WTC11 (cell line): ENCODE measurements at regions not wholly inside any gene's neighbourhood (a gene's known extent, or its start where the extent isn't known, plus 50 kb on each side); places are given as distances from the start of the nearest gene placed in this dataset.

ENCODE experiments used
- ELF4 ChIP-seq: sonication (generic); formaldehyde crosslinking; IDR thresholded peaks from 2 replicates; pipeline ENCODE4 v1.8.1; 2022; ENCODE audit warnings: low read depth, mild to moderate bottlenecking, moderate library complexity, missing genetic modification reagents
- ETV6 ChIP-seq: sonication (generic); formaldehyde crosslinking; IDR thresholded peaks from 2 replicates; pipeline ENCODE4 v1.8.1; 2022; ENCODE audit warnings: mild to moderate bottlenecking, missing genetic modification reagents
- JUN ChIP-seq: sonication (generic); formaldehyde crosslinking; IDR thresholded peaks from 2 replicates; pipeline ENCODE4 v1.8.0; 2023; ENCODE audit warnings: mild to moderate bottlenecking, missing genetic modification reagents
- NR1H2 ChIP-seq: sonication (generic); formaldehyde crosslinking; IDR thresholded peaks from 2 replicates; pipeline ENCODE4 v1.9.0; 2021; ENCODE audit warnings: mild to moderate bottlenecking, moderate library complexity, missing genetic modification reagents
- SP1 ChIP-seq: sonication (generic); formaldehyde crosslinking; conservative IDR thresholded peaks from 2 replicates; pipeline ENCODE4 v1.8.1; 2022; ENCODE audit warnings: missing genetic modification reagents
- TCF7 ChIP-seq: sonication (generic); formaldehyde crosslinking; IDR thresholded peaks from 2 replicates; pipeline ENCODE4 v1.8.0; 2022; ENCODE audit warnings: mild to moderate bottlenecking, low read depth, missing genetic modification reagents, moderate library complexity
- TEAD4 ChIP-seq: sonication (generic); formaldehyde crosslinking; IDR thresholded peaks from 2 replicates; pipeline ENCODE4 v1.8.0; 2022; ENCODE audit warnings: mild to moderate bottlenecking, missing genetic modification reagents
- ZNF232 ChIP-seq: sonication (generic); formaldehyde crosslinking; IDR thresholded peaks from 2 replicates; pipeline ENCODE4 v1.8.0; 2022; ENCODE audit warnings: mild to moderate bottlenecking, missing genetic modification reagents
- TF ChIP-seq, protein P1 (sequence below): sonication (generic); formaldehyde crosslinking; IDR thresholded peaks from 2 replicates; pipeline ENCODE4 v1.8.0; 2022; ENCODE audit warnings: mild to moderate bottlenecking, missing genetic modification reagents
- TF ChIP-seq, protein P2 (sequence below): fragments of 200-600 bp; IDR thresholded peaks from 2 replicates; pipeline ENCODE4 v1.8.0; 2022; ENCODE audit warnings: antibody characterized with exemption

- TF ChIP-seq, protein P1, sequence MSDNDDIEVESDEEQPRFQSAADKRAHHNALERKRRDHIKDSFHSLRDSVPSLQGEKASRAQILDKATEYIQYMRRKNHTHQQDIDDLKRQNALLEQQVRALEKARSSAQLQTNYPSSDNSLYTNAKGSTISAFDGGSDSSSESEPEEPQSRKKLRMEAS = no peak
- TF ChIP-seq, protein P2, sequence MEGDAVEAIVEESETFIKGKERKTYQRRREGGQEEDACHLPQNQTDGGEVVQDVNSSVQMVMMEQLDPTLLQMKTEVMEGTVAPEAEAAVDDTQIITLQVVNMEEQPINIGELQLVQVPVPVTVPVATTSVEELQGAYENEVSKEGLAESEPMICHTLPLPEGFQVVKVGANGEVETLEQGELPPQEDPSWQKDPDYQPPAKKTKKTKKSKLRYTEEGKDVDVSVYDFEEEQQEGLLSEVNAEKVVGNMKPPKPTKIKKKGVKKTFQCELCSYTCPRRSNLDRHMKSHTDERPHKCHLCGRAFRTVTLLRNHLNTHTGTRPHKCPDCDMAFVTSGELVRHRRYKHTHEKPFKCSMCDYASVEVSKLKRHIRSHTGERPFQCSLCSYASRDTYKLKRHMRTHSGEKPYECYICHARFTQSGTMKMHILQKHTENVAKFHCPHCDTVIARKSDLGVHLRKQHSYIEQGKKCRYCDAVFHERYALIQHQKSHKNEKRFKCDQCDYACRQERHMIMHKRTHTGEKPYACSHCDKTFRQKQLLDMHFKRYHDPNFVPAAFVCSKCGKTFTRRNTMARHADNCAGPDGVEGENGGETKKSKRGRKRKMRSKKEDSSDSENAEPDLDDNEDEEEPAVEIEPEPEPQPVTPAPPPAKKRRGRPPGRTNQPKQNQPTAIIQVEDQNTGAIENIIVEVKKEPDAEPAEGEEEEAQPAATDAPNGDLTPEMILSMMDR = no peak
- TF ChIP-seq SP1 (CRISPR knock-in tag) = no peak
- TF ChIP-seq JUN = no peak
- no peak for TF ChIP-seq TCF7
- TF ChIP-seq TEAD4 = no peak
- no peak for TF ChIP-seq ZNF232 (CRISPR knock-in tag)
- no peak for TF ChIP-seq ELF4 (CRISPR knock-in tag)
- no peak for TF ChIP-seq NR1H2 (CRISPR knock-in tag)
- TF ChIP-seq ETV6 (CRISPR knock-in tag) = no peak
Observed at GRCh38 chr3:107239703-107240102, 137.5 kb upstream of the CCDC54 start.
